ENCODE measurements at regions not wholly inside any gene's neighbourhood (a gene's known extent, or its start where the extent isn't known, plus 50 kb on each side); places are given as distances from the start of the nearest gene placed in this dataset.

GRCh38 chr15:95162069-95162468 is 930.7 kb downstream of the MCTP2 start:
- H3K27me3 ChIP-seq, result no peaks in the 10 kb centered on the region
- no peak for TF ChIP-seq CTCF (IDR thresholded peaks at IDR 0.05)
- no peak for TF ChIP-seq POLR2A (IDR thresholded peaks at IDR 0.05)
- H3K9me3 ChIP-seq, result no peaks in the 10 kb centered on the region
- intact Hi-C loops (cut with DNase I), result no loop called here
- H3K36me3 ChIP-seq, result no peaks in the 10 kb centered on the region
- DNase-seq, result no peak
- H3K4me1 ChIP-seq, result no peaks in the 10 kb centered on the region
- 26 to 32% methylated on average over 3 of the region's 3 CpGs for WGBS, 2 donors
- peak overlapping the region in 2 of 4 donors; percentile 35 to 60 for H3K27ac ChIP-seq
- no peak overlapping the region for H3K4me3 ChIP-seq

DNA sequence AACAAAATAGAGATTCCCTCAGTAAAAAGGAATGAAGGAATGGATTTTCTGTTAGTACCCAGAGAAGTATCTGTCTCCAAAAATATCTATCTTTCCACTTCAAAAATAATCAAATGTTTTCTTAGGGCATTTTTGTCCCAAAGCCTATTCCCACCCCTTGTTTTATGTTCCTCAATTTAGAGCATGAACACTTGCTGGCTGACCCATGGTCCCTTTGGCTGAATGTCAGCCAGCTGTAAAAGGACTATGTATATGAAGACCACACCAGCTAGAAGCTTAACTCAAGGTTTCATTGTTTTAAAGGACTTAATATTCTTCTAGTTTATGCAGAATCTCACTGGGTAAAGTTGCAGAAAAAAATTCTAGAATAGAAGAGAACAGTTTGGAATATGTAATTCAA is 931.2 kb downstream of the MCTP2 start:
- no peak for DNase-seq
- H3K9me3 ChIP-seq, result no peaks in the 10 kb centered on the region
- H3K36me3 ChIP-seq, result no peaks in the 10 kb centered on the region
- no peaks in the 10 kb centered on the region for H3K27me3 ChIP-seq
- H3K4me3 ChIP-seq, result no peak overlapping the region
- H3K27ac ChIP-seq, result peak overlapping the region in 3 of 4 donors; percentile 35 to 60 (median 45)
- H3K4me1 ChIP-seq, result no peaks in the 10 kb centered on the region
- TF ChIP-seq CTCF (IDR thresholded peaks at IDR 0.05) (no peak), POLR2A (IDR thresholded peaks at IDR 0.05) (no peak)
- intact Hi-C loops (cut with DNase I), result no loop called here

DNA sequence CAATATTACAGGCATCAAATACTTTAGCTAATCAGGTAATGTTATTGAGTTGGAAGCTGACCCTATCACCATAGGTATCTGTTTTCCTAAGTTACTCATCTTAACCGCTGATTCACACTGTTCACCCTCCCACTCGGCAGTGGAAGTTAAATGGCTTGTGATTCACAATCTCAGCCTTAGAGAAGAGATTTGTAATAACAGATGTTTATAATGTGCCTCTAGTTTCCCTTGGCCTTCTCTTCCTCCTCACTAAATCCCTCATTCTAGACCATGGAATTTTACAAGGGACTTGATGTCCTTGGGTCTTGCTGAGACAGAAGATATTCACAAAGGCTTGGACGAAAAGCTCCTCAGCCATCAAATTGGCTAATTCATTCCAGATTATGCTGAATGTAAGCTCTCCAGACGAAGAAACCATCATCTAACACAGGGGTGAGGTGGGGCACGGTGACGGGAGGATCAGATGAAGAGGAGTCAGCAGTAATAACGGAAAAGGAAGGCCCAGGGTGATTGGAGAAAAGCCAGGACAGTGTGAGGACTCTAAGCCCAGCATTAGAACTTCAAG is 931.7 kb downstream of the MCTP2 start:
- no peak overlapping the region for H3K4me3 ChIP-seq
- no peaks in the 10 kb centered on the region for H3K27me3 ChIP-seq
- intact Hi-C loops (cut with DNase I), result no loop called here
- peak overlapping the region in 3 of 4 donors; percentile 35 to 60 (median 45) for H3K27ac ChIP-seq
- H3K9me3 ChIP-seq, result no peaks in the 10 kb centered on the region
- DNase-seq, result no peak
- WGBS, 2 donors, result 47 to 61% methylated on average over 7 of the region's 7 CpGs
- no peaks in the 10 kb centered on the region for H3K36me3 ChIP-seq
- H3K4me1 ChIP-seq, result no peaks in the 10 kb centered on the region
- TF ChIP-seq POLR2A (IDR thresholded peaks at IDR 0.05) (no peak), CTCF (IDR thresholded peaks at IDR 0.05) (no peak)

DNA sequence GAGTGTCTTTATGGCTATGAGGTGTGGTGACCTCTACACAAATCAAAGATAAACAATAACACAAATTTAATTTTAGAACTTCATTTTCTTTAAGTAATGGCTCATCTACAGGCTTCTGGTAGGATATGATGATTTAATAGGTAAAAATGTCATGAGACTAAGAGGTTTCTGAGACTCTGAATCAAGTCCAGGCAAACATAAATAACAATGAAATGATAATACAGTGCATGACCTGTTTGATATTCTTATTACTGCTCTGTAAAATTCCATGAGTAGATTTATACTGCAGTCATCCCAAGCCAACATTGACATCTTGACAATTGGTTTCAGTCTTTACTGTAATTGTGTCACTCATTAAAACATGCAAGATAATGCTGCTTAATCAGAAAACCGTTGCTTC is 936.8 kb downstream of the MCTP2 start:
- Histone ChIP-seq H3K27ac (no peak overlapping the region), H3K36me3 (no peaks in the 10 kb centered on the region), H3K4me1 (no peaks in the 10 kb centered on the region), H3K9me3 (no peaks in the 10 kb centered on the region), H3K4me3 (no peak overlapping the region), H3K27me3 (peaks cover 0 to 4% (median 0%) of the 10 kb centered on the region in 4 donors)
- WGBS, 2 donors, result 43 to 48% methylated on average over 1 of the region's 1 CpG
- no peak for DNase-seq
- no peak for TF ChIP-seq CTCF (IDR thresholded peaks at IDR 0.05)
- TF ChIP-seq POLR2A (IDR thresholded peaks at IDR 0.05), result no peak
- intact Hi-C loops (cut with DNase I), result no loop called here

- 23 to 44% methylated on average over 5 of the region's 5 CpGs for WGBS, 2 donors
- no peaks in the 10 kb centered on the region for H3K4me1 ChIP-seq
- intact Hi-C loops (cut with DNase I), result no loop called here
Measured at GRCh38 chr15:95168951-95169431, 937.6 kb downstream of the MCTP2 start.

More at GRCh38 chr15:95168951-95169431, 937.6 kb downstream of the MCTP2 start:
- H3K27ac ChIP-seq, result peak overlapping the region in 1 of 4 donors; percentile 49
- no peak for DNase-seq
- peaks cover 0 to 4% (median 0%) of the 10 kb centered on the region in 4 donors for H3K27me3 ChIP-seq
- no peaks in the 10 kb centered on the region for H3K9me3 ChIP-seq
- TF ChIP-seq CTCF (IDR thresholded peaks at IDR 0.05) (no peak), POLR2A (IDR thresholded peaks at IDR 0.05) (no peak)
- no peak overlapping the region for H3K4me3 ChIP-seq
- H3K36me3 ChIP-seq, result no peaks in the 10 kb centered on the region
